ENCODE measurements at regions not wholly inside any gene's neighbourhood (a gene's known extent, or its start where the extent isn't known, plus 50 kb on each side); places are given as distances from the start of the nearest gene placed in this dataset.

- DNase-seq (ENCODE audit: low read depth in 1 of 2, low spot score in 1 of 2) = no peak
- no peak for ATAC-seq
- 75% methylated on average over 5 of the region's 8 CpGs for WGBS (ENCODE audit: missing lambda C conversion rate)
- FAIRE-seq = no peak
- no peaks in the 10 kb centered on the region for H3K4me1 ChIP-seq
- H3K27ac ChIP-seq = no peak overlapping the region
- ChIA-PET POLR2A (no interaction called here), CTCF (interaction anchor here (1.1 kb wide), 1 partner anchor 38 kb away, joined by 3 read pairs; no protein-coding TSS in a partner anchor)
- H3K9me3 ChIP-seq = no peaks in the 10 kb centered on the region
- H3K4me3 ChIP-seq = no peak overlapping the region
- H3K4me2 ChIP-seq = no peak overlapping the region
- TF ChIP-seq MAFK (IDR thresholded peaks at IDR 0.05; ENCODE audit: partially characterized antibody) = no peak
- TF ChIP-seq SREBF2 (IDR thresholded peaks at IDR 0.05) = no peak
- no peak for TF ChIP-seq NPAS2 (CRISPR knock-in tag; IDR thresholded peaks at IDR 0.05; ENCODE audit: borderline replicate concordance)
- TF ChIP-seq CTCF (IDR thresholded peaks at IDR 0.05) = no peak
- no peak for TF ChIP-seq HOXA7 (CRISPR knock-in tag; IDR thresholded peaks at IDR 0.05)
- TF ChIP-seq POLR2AphosphoS2 (conservative IDR thresholded peaks at IDR 0.05; ENCODE audit: low read length) = no peak
- TF ChIP-seq HDAC2 (IDR thresholded peaks at IDR 0.05) = no peak
- no peak for TF ChIP-seq REST (IDR thresholded peaks at IDR 0.05)
- TF ChIP-seq PBX3 (IDR thresholded peaks at IDR 0.05) = no peak
- no peak for TF ChIP-seq POLR2A (IDR thresholded peaks at IDR 0.05; ENCODE audit: low read length)
- TF ChIP-seq USF2 (IDR thresholded peaks at IDR 0.05) = no peak
- TF ChIP-seq JUN (IDR thresholded peaks at IDR 0.05) = no peak
- TF ChIP-seq TFCP2L1 (CRISPR knock-in tag; IDR thresholded peaks at IDR 0.05) = no peak
- TF ChIP-seq ZSCAN20 (CRISPR knock-in tag; IDR thresholded peaks at IDR 0.05) = no peak
- no peak for TF ChIP-seq NR3C1 (IDR thresholded peaks at IDR 0.05)
- TF ChIP-seq SMC3 (IDR thresholded peaks at IDR 0.05) = no peak
- no peak for TF ChIP-seq FOXS1 (CRISPR knock-in tag; IDR thresholded peaks at IDR 0.05)
- no peak for TF ChIP-seq TP53 (CRISPR knock-in tag; IDR thresholded peaks at IDR 0.05)
- no peak for TF ChIP-seq EHF (CRISPR knock-in tag; IDR thresholded peaks at IDR 0.05)
Observed at GRCh38 chr1:195790514-195791168, 817.6 kb downstream of the KCNT2 start.

- FAIRE-seq (no peak), ATAC-seq (no peak), DNase-seq (ENCODE audit: low read depth in 1 of 2, low spot score in 1 of 2) (no peak)
- Histone ChIP-seq H3K4me3 (no peak overlapping the region), H3K4me1 (no peaks in the 10 kb centered on the region), H3K4me2 (no peak overlapping the region), H3K27ac (no peak overlapping the region), H3K9me3 (no peaks in the 10 kb centered on the region)
- WGBS (ENCODE audit: missing lambda C conversion rate) = 35% methylated on average over 2 of the region's 2 CpGs
- POLR2A ChIA-PET = no interaction called here
- CTCF ChIA-PET = no interaction called here
- TF ChIP-seq HOXB13 (CRISPR knock-in tag; IDR thresholded peaks at IDR 0.05; ENCODE audit: low read depth) = no peak
- TF ChIP-seq ELK1 (IDR thresholded peaks at IDR 0.05; ENCODE audit: low read depth, low read length) = no peak
- TF ChIP-seq FOSB (CRISPR knock-in tag; IDR thresholded peaks at IDR 0.05) = no peak
- no peak for TF ChIP-seq HEYL (CRISPR knock-in tag; IDR thresholded peaks at IDR 0.05)
- TF ChIP-seq REST (IDR thresholded peaks at IDR 0.05) = no peak
- TF ChIP-seq PHF8 (IDR thresholded peaks at IDR 0.05; ENCODE audit: borderline replicate concordance, low read depth) = no peak
- no peak for TF ChIP-seq ZNF302 (CRISPR knock-in tag; IDR thresholded peaks at IDR 0.05)
- no peak for TF ChIP-seq PBX3 (IDR thresholded peaks at IDR 0.05)
- TF ChIP-seq JUN (IDR thresholded peaks at IDR 0.05) = no peak
Observed at GRCh38 chr1:195789321-195789720, 818.9 kb downstream of the KCNT2 start.

Measured in A549 (cell line).